ENCODE measurements at regions not wholly inside any gene's neighbourhood (a gene's known extent, or its start where the extent isn't known, plus 50 kb on each side); places are given as distances from the start of the nearest gene placed in this dataset.
"Not testable (repeated sequence)": the region's sequence is repeated elsewhere in the genome, so short reads cannot be mapped to it uniquely, and the experiment has no call there.

- FAIRE-seq, result no peak
These were observed 65.8 kb downstream of the MTX3 start for GRCh38 chr5:79924936-79925893.

- no peak for FAIRE-seq
These were observed 67.6 kb downstream of the MTX3 start for GRCh38 chr5:79923431-79923830.

- no peak for FAIRE-seq
These were observed 68.4 kb downstream of the MTX3 start for GRCh38 chr5:79922626-79923025.

- not testable (repeated sequence) for FAIRE-seq
These were observed 83.6 kb downstream of the MTX3 start for GRCh38 chr5:79907452-79907851.

GRCh38 chr5:79902571-79902970 lies 88.5 kb downstream of the MTX3 start:
- not testable (repeated sequence) for FAIRE-seq

- FAIRE-seq, result no peak
These were observed 89.4 kb downstream of the MTX3 start for GRCh38 chr5:79901631-79902030.

- FAIRE-seq, result no peak
These were observed 92.5 kb downstream of the MTX3 start for GRCh38 chr5:79898611-79899010.

- no peak for FAIRE-seq
These were observed 97.1 kb downstream of the MTX3 start for GRCh38 chr5:79893976-79894375.

- no peak for FAIRE-seq
These were observed 97.6 kb downstream of the MTX3 start for GRCh38 chr5:79893485-79893884.

- no peak for FAIRE-seq
These were observed 100.2 kb downstream of the MTX3 start for GRCh38 chr5:79890930-79891249.

- FAIRE-seq, result no peak
These were observed 100.7 kb downstream of the MTX3 start for GRCh38 chr5:79890119-79890929.

GRCh38 chr5:79888643-79889042 lies 102.4 kb downstream of the MTX3 start:
- FAIRE-seq, result no peak

GRCh38 chr5:79886925-79887655 lies 104.0 kb downstream of the MTX3 start:
- no peak for FAIRE-seq

- FAIRE-seq, result no peak
These were observed 104.6 kb downstream of the MTX3 start for GRCh38 chr5:79886456-79886855.

GRCh38 chr5:79879880-79880279 lies 111.2 kb downstream of the MTX3 start:
- not testable (repeated sequence) for FAIRE-seq

GRCh38 chr5:79878721-79879336 lies 112.2 kb downstream of the MTX3 start:
- FAIRE-seq, result no peak

- no peak for FAIRE-seq
These were observed 112.9 kb downstream of the MTX3 start for GRCh38 chr5:79878136-79878679.

- FAIRE-seq, result no peak
These were observed 114.6 kb downstream of the MTX3 start for GRCh38 chr5:79876456-79876855.

GRCh38 chr5:79875230-79875629 lies 115.8 kb downstream of the MTX3 start:
- FAIRE-seq, result no peak

GRCh38 chr5:79873187-79873586 lies 117.9 kb downstream of the MTX3 start:
- no peak for FAIRE-seq

GRCh38 chr5:79872291-79872690 lies 118.8 kb downstream of the MTX3 start:
- FAIRE-seq, result no peak

GRCh38 chr5:79871364-79872120 lies 119.5 kb downstream of the MTX3 start:
- no peak for FAIRE-seq

Data from A204.1 (cell line).